ENCODE measurements at regions not wholly inside any gene's neighbourhood (a gene's known extent, or its start where the extent isn't known, plus 50 kb on each side); places are given as distances from the start of the nearest gene placed in this dataset.
"Not testable (repeated sequence)": the region's sequence is repeated elsewhere in the genome, so short reads cannot be mapped to it uniquely, and the experiment has no call there.

DNA sequence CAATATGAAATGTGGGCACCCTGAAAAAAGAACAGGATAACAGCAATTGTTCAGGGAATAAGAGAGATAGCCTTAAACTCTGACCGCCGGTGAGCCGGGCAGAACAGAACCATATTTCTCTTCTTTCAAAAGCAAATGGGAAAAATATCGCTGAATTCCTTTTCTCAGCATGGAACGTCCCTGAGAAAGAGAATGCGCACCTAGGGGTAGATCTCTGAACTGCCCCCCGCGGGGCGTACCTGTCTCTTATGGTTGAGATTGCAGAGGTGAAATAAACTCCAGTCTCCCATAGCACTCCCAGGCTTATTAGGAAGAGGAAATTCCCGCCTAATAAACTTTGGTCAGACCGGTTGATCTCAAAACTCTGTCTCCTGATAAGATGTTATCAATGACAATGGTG lies 82.1 kb upstream of the DEFB108B start:
- TF ChIP-seq, protein P1, sequence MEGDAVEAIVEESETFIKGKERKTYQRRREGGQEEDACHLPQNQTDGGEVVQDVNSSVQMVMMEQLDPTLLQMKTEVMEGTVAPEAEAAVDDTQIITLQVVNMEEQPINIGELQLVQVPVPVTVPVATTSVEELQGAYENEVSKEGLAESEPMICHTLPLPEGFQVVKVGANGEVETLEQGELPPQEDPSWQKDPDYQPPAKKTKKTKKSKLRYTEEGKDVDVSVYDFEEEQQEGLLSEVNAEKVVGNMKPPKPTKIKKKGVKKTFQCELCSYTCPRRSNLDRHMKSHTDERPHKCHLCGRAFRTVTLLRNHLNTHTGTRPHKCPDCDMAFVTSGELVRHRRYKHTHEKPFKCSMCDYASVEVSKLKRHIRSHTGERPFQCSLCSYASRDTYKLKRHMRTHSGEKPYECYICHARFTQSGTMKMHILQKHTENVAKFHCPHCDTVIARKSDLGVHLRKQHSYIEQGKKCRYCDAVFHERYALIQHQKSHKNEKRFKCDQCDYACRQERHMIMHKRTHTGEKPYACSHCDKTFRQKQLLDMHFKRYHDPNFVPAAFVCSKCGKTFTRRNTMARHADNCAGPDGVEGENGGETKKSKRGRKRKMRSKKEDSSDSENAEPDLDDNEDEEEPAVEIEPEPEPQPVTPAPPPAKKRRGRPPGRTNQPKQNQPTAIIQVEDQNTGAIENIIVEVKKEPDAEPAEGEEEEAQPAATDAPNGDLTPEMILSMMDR (IDR thresholded peaks at IDR 0.05) = not testable (repeated sequence)
- TF ChIP-seq EZH2 (IDR thresholded peaks at IDR 0.05) = not testable (repeated sequence)
